CD4-positive, alpha-beta T cell (primary cell): ENCODE measurements at regions not wholly inside any gene's neighbourhood (a gene's known extent, or its start where the extent isn't known, plus 50 kb on each side); places are given as distances from the start of the nearest gene placed in this dataset.

ENCODE experiments used
- ATAC-seq: fragments of 200-7000 bp; cut with Tn5 transposase; one replicate; pipeline ENCODE4 v1.10.0; 2022; ENCODE audit warnings: mild to moderate bottlenecking; ENCODE audit not compliant: poor library complexity
- CTCF ChIA-PET: fragments of 350-600 bp; sonication (Branson Sonifier 250); formaldehyde crosslinking; loops from one replicate; lab custom pipeline; 2021; ENCODE audit warnings: antibody characterized with exemption, inconsistent platforms; lab: Charles Lee
- POLR2A ChIA-PET: fragments of 350-600 bp; sonication (Branson Sonifier 250); formaldehyde crosslinking; loops from one replicate; lab custom pipeline; 2021; ENCODE audit warnings: antibody characterized with exemption, inconsistent platforms; lab: Charles Lee
- DNase-seq, 14 experiments: peaks; one replicate each; pipeline ENCODE4 v3.0.0-alpha.2; 2013 to 2020; ENCODE audit warnings: mixed read lengths in 2 of 14
- H3K27ac ChIP-seq, 2 donors: one replicate each; pipeline versions ENCODE4 v1.5.1 to v1.7.0; 2013; ENCODE audit warnings: low read length in 2 of 2, low read depth in 1 of 2, mild to moderate bottlenecking in 1 of 2
- H3K27me3 ChIP-seq, 2 experiments: 1 replicate in 1 of 2; 2 replicates in 1 of 2; pipeline versions ENCODE4 v1.6.1 to v1.7.0; 2013; ENCODE audit warnings: low read length in 2 of 2, control low read depth in 1 of 2, mild to moderate bottlenecking in 1 of 2, moderate library complexity in 1 of 2; ENCODE audit not compliant: insufficient read depth in 2 of 2, control insufficient read depth in 1 of 2
- H3K36me3 ChIP-seq: one replicate; pipeline ENCODE4 v1.6.1; 2013; ENCODE audit warnings: low read length, control low read depth; ENCODE audit not compliant: insufficient read depth
- H3K4me1 ChIP-seq: one replicate; pipeline ENCODE4 v1.6.1; 2013; ENCODE audit warnings: low read length, control low read depth; ENCODE audit not compliant: insufficient read depth
- H3K4me3 ChIP-seq: one replicate; pipeline ENCODE4 v1.5.1; 2013; ENCODE audit warnings: mild to moderate bottlenecking, low read length, moderate library complexity
- H3K9me3 ChIP-seq, 2 experiments: 1 replicate in 1 of 2; 2 replicates in 1 of 2; pipeline versions ENCODE4 v1.6.1 to v1.7.0; 2013; ENCODE audit warnings: low read length in 2 of 2, mild to moderate bottlenecking in 2 of 2, control low read depth in 1 of 2, moderate library complexity in 1 of 2; ENCODE audit not compliant: control insufficient read depth in 1 of 2, insufficient read depth in 1 of 2
- H3K27ac Mint-ChIP-seq: one replicate; pipeline ENCODE4 v1.8.0; 2020; ENCODE audit warnings: mixed read lengths
- H3K27me3 Mint-ChIP-seq: one replicate; pipeline ENCODE4 v1.8.0; 2021; ENCODE audit warnings: mixed read lengths
- H3K36me3 Mint-ChIP-seq: one replicate; pipeline ENCODE4 v1.8.0; 2021; ENCODE audit warnings: low read depth, mixed read lengths
- H3K4me1 Mint-ChIP-seq: one replicate; pipeline ENCODE4 v1.8.0; 2021; ENCODE audit warnings: low read depth, mixed read lengths
- H3K4me3 Mint-ChIP-seq: one replicate; pipeline ENCODE4 v1.8.0; 2020; ENCODE audit warnings: mild to moderate bottlenecking, mixed read lengths
- H3K9me3 Mint-ChIP-seq: one replicate; pipeline ENCODE4 v1.8.0; 2020; ENCODE audit warnings: mixed read lengths
- CTCF ChIP-seq: fragments of 200-600 bp; IDR thresholded peaks from one replicate; pipeline ENCODE4 v1.8.0; 2022; ENCODE audit warnings: antibody characterized with exemption, mild to moderate bottlenecking
- intact Hi-C, 2 experiments: fragments of 100-400 bp; cut with DNase I in 1 of 2; cut with micrococcal nuclease in 1 of 2; formaldehyde crosslinking; loops; one replicate each; pipeline versions ENCODE4 v1.15.1 to v1.9.0; 2023 to 2025; cut with DNase I, micrococcal nuclease

GRCh38 chr4:26048378-26048882 lies 134.4 kb downstream of the SMIM20 start:
- no peaks in the 10 kb centered on the region for H3K4me1 ChIP-seq
- no peak for TF ChIP-seq CTCF
- Mint-ChIP-seq H3K27ac (no peak overlapping the region), H3K27me3 (peaks cover 7% of the 10 kb centered on the region), H3K4me1 (no peaks in the 10 kb centered on the region), H3K4me3 (no peak overlapping the region), H3K9me3 (no peaks in the 10 kb centered on the region), H3K36me3 (no peaks in the 10 kb centered on the region)
- H3K36me3 ChIP-seq: no peaks in the 10 kb centered on the region
- H3K27me3 ChIP-seq: no peaks in the 10 kb centered on the region
- DNase-seq (no peak), ATAC-seq (no peak)
- intact Hi-C loops: no loop called here
- no peak overlapping the region for H3K4me3 ChIP-seq
- H3K27ac ChIP-seq: no peak overlapping the region
- ChIA-PET CTCF (no interaction called here), POLR2A (no interaction called here)
- H3K9me3 ChIP-seq: no peaks in the 10 kb centered on the region

- ATAC-seq (no peak), DNase-seq (no peak)
- no peaks in the 10 kb centered on the region for H3K9me3 Mint-ChIP-seq
- Histone ChIP-seq H3K4me1 (no peaks in the 10 kb centered on the region), H3K4me3 (no peak overlapping the region), H3K27me3 (no peaks in the 10 kb centered on the region), H3K9me3 (no peaks in the 10 kb centered on the region), H3K27ac (no peak overlapping the region), H3K36me3 (no peaks in the 10 kb centered on the region)
- peaks cover 7% of the 10 kb centered on the region for H3K27me3 Mint-ChIP-seq
- POLR2A ChIA-PET: no interaction called here
- no peak overlapping the region for H3K4me3 Mint-ChIP-seq
- no peak overlapping the region for H3K27ac Mint-ChIP-seq
- CTCF ChIA-PET: no interaction called here
- no peaks in the 10 kb centered on the region for H3K4me1 Mint-ChIP-seq
- TF ChIP-seq CTCF: no peak
- H3K36me3 Mint-ChIP-seq: no peaks in the 10 kb centered on the region
- intact Hi-C loops: no loop called here
Measured at GRCh38 chr4:26048950-26049349, 134.9 kb downstream of the SMIM20 start.

DNA sequence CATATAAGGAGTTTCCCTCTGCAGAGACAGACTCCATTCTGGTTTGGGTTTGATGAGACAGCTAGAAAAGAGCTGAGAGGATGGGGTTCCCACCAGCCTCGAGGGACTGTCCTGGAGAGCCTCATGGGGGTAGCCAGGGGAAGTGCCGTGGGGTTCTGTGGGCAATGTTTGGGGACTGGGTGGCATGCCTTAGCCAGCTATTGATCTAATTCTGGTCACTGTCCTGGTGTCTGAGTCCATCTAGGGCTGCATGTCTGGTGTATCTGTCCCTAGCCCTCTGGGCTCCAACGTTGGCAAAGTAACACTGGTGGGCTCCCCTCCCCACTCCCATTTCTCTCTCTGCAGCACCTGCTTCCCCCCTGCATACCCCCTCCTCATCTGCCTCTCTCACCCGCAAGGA lies 135.4 kb downstream of the SMIM20 start:
- H3K4me1 Mint-ChIP-seq: no peaks in the 10 kb centered on the region
- Histone ChIP-seq H3K4me1 (no peaks in the 10 kb centered on the region), H3K27me3 (no peaks in the 10 kb centered on the region), H3K4me3 (no peak overlapping the region), H3K9me3 (no peaks in the 10 kb centered on the region), H3K36me3 (no peaks in the 10 kb centered on the region), H3K27ac (no peak overlapping the region)
- no peaks in the 10 kb centered on the region for H3K9me3 Mint-ChIP-seq
- H3K27ac Mint-ChIP-seq: no peak overlapping the region
- POLR2A ChIA-PET: no interaction called here
- no peaks in the 10 kb centered on the region for H3K36me3 Mint-ChIP-seq
- no peak for ATAC-seq
- no peak for DNase-seq
- CTCF ChIA-PET: no interaction called here
- no peak for TF ChIP-seq CTCF
- intact Hi-C loops: no loop called here
- no peak overlapping the region for H3K4me3 Mint-ChIP-seq
- H3K27me3 Mint-ChIP-seq: peaks cover 7% of the 10 kb centered on the region
